PFSK-1 (cell line): ENCODE measurements at regions not wholly inside any gene's neighbourhood (a gene's known extent, or its start where the extent isn't known, plus 50 kb on each side); places are given as distances from the start of the nearest gene placed in this dataset.

Source experiments
- FOXP2 ChIP-seq: optimal IDR thresholded peaks from 2 replicates; pipeline ENCODE3; 2011; ENCODE audit warnings: borderline replicate concordance, control low read depth, inconsistent platforms; ENCODE audit not compliant: insufficient read depth; ENCODE audit errors: extremely low read length, extremely low read depth
- POLR2AphosphoS5 ChIP-seq: IDR thresholded peaks from 2 replicates; pipeline ENCODE4 v1.6.1; 2012; ENCODE audit warnings: low read depth, mild to moderate bottlenecking, control low read depth, low read length, moderate library complexity
- REST ChIP-seq, 2 experiments: IDR thresholded peaks; 2 replicates each; pipeline versions ENCODE4 v1.6.1 to v1.8.0; 2011 to 2012; ENCODE audit warnings: low read depth in 2 of 2, low read length in 2 of 2, control low read depth in 1 of 2, inconsistent platforms in 1 of 2, mild to moderate bottlenecking in 1 of 2, moderate library complexity in 1 of 2; ENCODE audit not compliant: insufficient read depth in 1 of 2
- SIN3A ChIP-seq: IDR thresholded peaks from 2 replicates; pipeline ENCODE4 v1.6.1; 2012; ENCODE audit warnings: mild to moderate bottlenecking, low read length, moderate library complexity, borderline replicate concordance; ENCODE audit not compliant: insufficient read depth
- TAF1 ChIP-seq: IDR thresholded peaks from 2 replicates; pipeline ENCODE4 v1.6.1; 2012; ENCODE audit warnings: low read length, control low read depth, borderline replicate concordance; ENCODE audit not compliant: insufficient read depth

GRCh38 chr6:98560418-98560817 is 274.0 kb upstream of the POU3F2 start:
- TF ChIP-seq POLR2AphosphoS5 (no peak), REST (IDR thresholded peaks at IDR 0.05; ENCODE audit: insufficient read depth in 1 of 2, low read depth in 2 of 2, low read length in 2 of 2) (no peak), SIN3A (no peak), TAF1 (no peak), FOXP2 (no peak)

- TF ChIP-seq FOXP2 (no peak), POLR2AphosphoS5 (no peak), REST (IDR thresholded peaks at IDR 0.05; ENCODE audit: insufficient read depth in 1 of 2, low read depth in 2 of 2, low read length in 2 of 2) (no peak), SIN3A (no peak), TAF1 (no peak)
Observed at GRCh38 chr6:98560841-98561240, 273.5 kb upstream of the POU3F2 start.

- TF ChIP-seq POLR2AphosphoS5 (no peak), SIN3A (no peak), TAF1 (no peak), FOXP2 (no peak), REST (IDR thresholded peaks at IDR 0.05; ENCODE audit: insufficient read depth in 1 of 2, low read depth in 2 of 2, low read length in 2 of 2) (no peak)
Observed at GRCh38 chr6:98566126-98566525, 268.2 kb upstream of the POU3F2 start.

GRCh38 chr6:98572579-98572978 is 261.8 kb upstream of the POU3F2 start:
- no peak for TF ChIP-seq SIN3A
- TF ChIP-seq FOXP2 = no peak
- TF ChIP-seq TAF1 = no peak
- TF ChIP-seq REST (IDR thresholded peaks at IDR 0.05; ENCODE audit: insufficient read depth in 1 of 2, low read depth in 2 of 2, low read length in 2 of 2) = no peak
- no peak for TF ChIP-seq POLR2AphosphoS5

- no peak for TF ChIP-seq POLR2AphosphoS5
- no peak for TF ChIP-seq TAF1
- no peak for TF ChIP-seq FOXP2
- no peak for TF ChIP-seq REST (IDR thresholded peaks at IDR 0.05; ENCODE audit: insufficient read depth in 1 of 2, low read depth in 2 of 2, low read length in 2 of 2)
- TF ChIP-seq SIN3A = no peak
Observed at GRCh38 chr6:98574984-98575383, 259.4 kb upstream of the POU3F2 start.
